ENCODE measurements at regions not wholly inside any gene's neighbourhood (a gene's known extent, or its start where the extent isn't known, plus 50 kb on each side); places are given as distances from the start of the nearest gene placed in this dataset.
"Not testable (repeated sequence)": the region's sequence is repeated elsewhere in the genome, so short reads cannot be mapped to it uniquely, and the experiment has no call there.

GRCh38 chr16:51839727-51840462 is 688.8 kb upstream of the SALL1 start:
- DNase-seq: peak; percentile 29
- no peak for TF ChIP-seq CTCF (IDR thresholded peaks at IDR 0.05)
- no peak overlapping the region; the same call in 1 of the 2 replicates for H3K4me3 Mint-ChIP-seq
- no peaks in the 10 kb centered on the region; the same call in 1 of the 2 replicates for H3K9me3 Mint-ChIP-seq
- H3K27ac Mint-ChIP-seq: no peak overlapping the region
- H3K27me3 Mint-ChIP-seq (ENCODE audit: insufficient read depth): peaks cover 3% of the 10 kb centered on the region; the same call in 1 of the 2 replicates
- H3K4me1 Mint-ChIP-seq (ENCODE audit: low read depth): peaks cover 18% of the 10 kb centered on the region
- no peaks in the 10 kb centered on the region for H3K36me3 Mint-ChIP-seq (ENCODE audit: low read depth)

GRCh38 chr16:51834794-51835193 is 683.7 kb upstream of the SALL1 start:
- H3K9me3 Mint-ChIP-seq: no peaks in the 10 kb centered on the region; the same call in 1 of the 2 replicates
- H3K27ac Mint-ChIP-seq: peak overlapping the region; percentile 66; the same call in 1 of the 2 replicates
- H3K4me1 Mint-ChIP-seq (ENCODE audit: low read depth): peaks cover 23% of the 10 kb centered on the region
- peak overlapping the region; percentile 52 for H3K4me3 Mint-ChIP-seq
- no peak for TF ChIP-seq CTCF (IDR thresholded peaks at IDR 0.05)
- no peak for DNase-seq
- H3K36me3 Mint-ChIP-seq (ENCODE audit: low read depth): no peaks in the 10 kb centered on the region
- peaks cover 5% of the 10 kb centered on the region; the same call in 1 of the 2 replicates for H3K27me3 Mint-ChIP-seq (ENCODE audit: insufficient read depth)

- Mint-ChIP-seq H3K9me3 (no peaks in the 10 kb centered on the region; the same call in 1 of the 2 replicates), H3K27ac (peak overlapping the region; percentile 66)
- peak; percentile 40 for DNase-seq
Measured at GRCh38 chr16:51834133-51834532, 683.1 kb upstream of the SALL1 start.

GRCh38 chr16:51831595-51832367 is 680.7 kb upstream of the SALL1 start:
- Mint-ChIP-seq H3K36me3 (ENCODE audit: low read depth) (no peaks in the 10 kb centered on the region), H3K4me3 (no peak overlapping the region), H3K4me1 (ENCODE audit: low read depth) (peaks cover 13% of the 10 kb centered on the region), H3K27me3 (ENCODE audit: insufficient read depth) (peaks cover 3% of the 10 kb centered on the region; the same call in 1 of the 2 replicates), H3K27ac (no peak overlapping the region), H3K9me3 (no peaks in the 10 kb centered on the region; the same call in 1 of the 2 replicates)
- TF ChIP-seq CTCF (IDR thresholded peaks at IDR 0.05): no peak
- no peak for DNase-seq

More at GRCh38 chr16:51834133-51834532, 683.1 kb upstream of the SALL1 start:
- no peaks in the 10 kb centered on the region for H3K36me3 Mint-ChIP-seq (ENCODE audit: low read depth)
- H3K4me1 Mint-ChIP-seq (ENCODE audit: low read depth): peaks cover 16% of the 10 kb centered on the region
- peaks cover 4% of the 10 kb centered on the region; the same call in 1 of the 2 replicates for H3K27me3 Mint-ChIP-seq (ENCODE audit: insufficient read depth)
- TF ChIP-seq CTCF (IDR thresholded peaks at IDR 0.05): no peak
- H3K4me3 Mint-ChIP-seq: peak overlapping the region; percentile 52

GRCh38 chr16:51831034-51831433 is 680.0 kb upstream of the SALL1 start:
- not testable (repeated sequence) for H3K27me3 Mint-ChIP-seq (ENCODE audit: insufficient read depth); DNase-seq; H3K9me3 Mint-ChIP-seq; H3K36me3 Mint-ChIP-seq (ENCODE audit: low read depth); H3K4me3 Mint-ChIP-seq; H3K27ac Mint-ChIP-seq
- peaks cover 13% of the 10 kb centered on the region for H3K4me1 Mint-ChIP-seq (ENCODE audit: low read depth)

- no peak for TF ChIP-seq CTCF (IDR thresholded peaks at IDR 0.05)
- Mint-ChIP-seq H3K4me3 (no peak overlapping the region), H3K9me3 (no peaks in the 10 kb centered on the region), H3K27me3 (ENCODE audit: insufficient read depth) (no peaks in the 10 kb centered on the region), H3K27ac (no peak overlapping the region), H3K4me1 (ENCODE audit: low read depth) (no peaks in the 10 kb centered on the region), H3K36me3 (ENCODE audit: low read depth) (no peaks in the 10 kb centered on the region)
- DNase-seq: no peak
Measured at GRCh38 chr16:51825779-51826178, 674.7 kb upstream of the SALL1 start.

All from HFFc6 (cell line).